Activated CD4-positive, alpha-beta T cell treated with anti-CD3 and anti-CD28 coated beads, Interleukin-2, amount 10 ng/mL, durations not matched to agents 7 days and 5 days (primary cell): ENCODE measurements at regions not wholly inside any gene's neighbourhood (a gene's known extent, or its start where the extent isn't known, plus 50 kb on each side); places are given as distances from the start of the nearest gene placed in this dataset.

Experiments
- CTCF ChIA-PET: fragments of 350-600 bp; sonication (Branson Sonifier 250); formaldehyde crosslinking; loops from one replicate; lab custom pipeline; 2021; ENCODE audit warnings: antibody characterized with exemption; lab: Charles Lee
- POLR2A ChIA-PET: fragments of 350-600 bp; sonication (Branson Sonifier 250); formaldehyde crosslinking; loops from one replicate; lab custom pipeline; 2021; ENCODE audit warnings: antibody characterized with exemption; lab: Charles Lee
- DNase-seq: peaks from one replicate; pipeline ENCODE4 v3.0.0-alpha.2; 2020
- H3K27ac Mint-ChIP-seq: one replicate; pipeline ENCODE4 v1.8.0; 2021; ENCODE audit warnings: mild to moderate bottlenecking, moderate library complexity, mixed read lengths
- H3K27me3 Mint-ChIP-seq: one replicate; pipeline ENCODE4 v1.8.0; 2021; ENCODE audit warnings: mixed read lengths
- H3K36me3 Mint-ChIP-seq: one replicate; pipeline ENCODE4 v1.8.0; 2021; ENCODE audit warnings: low read depth, mixed read lengths
- H3K4me1 Mint-ChIP-seq: one replicate; pipeline ENCODE4 v1.8.0; 2021; ENCODE audit warnings: mixed read lengths
- H3K4me3 Mint-ChIP-seq: one replicate; pipeline ENCODE4 v1.8.0; 2021; ENCODE audit warnings: mild to moderate bottlenecking, moderate library complexity, mixed read lengths
- H3K9me3 Mint-ChIP-seq: one replicate; pipeline ENCODE4 v1.8.0; 2021; ENCODE audit warnings: mixed read lengths

DNA sequence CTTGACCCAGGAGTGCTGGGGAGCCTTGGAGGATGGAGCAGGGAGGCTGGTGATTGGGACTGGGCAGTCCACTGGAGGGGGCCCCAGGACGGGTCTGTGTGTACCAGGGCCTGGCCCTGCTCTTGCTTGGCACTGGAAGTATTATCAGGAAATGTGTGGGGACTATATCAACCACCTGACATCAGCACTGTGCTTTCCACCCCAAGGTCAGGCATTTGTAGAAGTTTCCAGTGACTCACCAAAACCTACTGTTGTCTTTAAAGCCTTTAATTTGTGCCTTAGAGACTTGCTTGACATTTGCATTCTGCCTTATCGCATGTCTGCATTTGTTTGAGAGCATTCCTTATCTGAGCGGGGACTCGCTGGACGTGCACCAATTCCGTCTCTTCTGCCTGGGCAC is 323.1 kb downstream of the FOXL1 start:
- Mint-ChIP-seq H3K9me3 (no peaks in the 10 kb centered on the region), H3K4me3 (no peak overlapping the region), H3K36me3 (no peaks in the 10 kb centered on the region), H3K27ac (no peak overlapping the region), H3K27me3 (peaks cover 2% of the 10 kb centered on the region), H3K4me1 (no peaks in the 10 kb centered on the region)
- ChIA-PET POLR2A (no interaction called here), CTCF (no interaction called here)
- no peak for DNase-seq

GRCh38 chr16:86902656-86903001 is 324.3 kb downstream of the FOXL1 start:
- CTCF ChIA-PET: no interaction called here
- Mint-ChIP-seq H3K4me1 (no peaks in the 10 kb centered on the region), H3K36me3 (no peaks in the 10 kb centered on the region)

DNA sequence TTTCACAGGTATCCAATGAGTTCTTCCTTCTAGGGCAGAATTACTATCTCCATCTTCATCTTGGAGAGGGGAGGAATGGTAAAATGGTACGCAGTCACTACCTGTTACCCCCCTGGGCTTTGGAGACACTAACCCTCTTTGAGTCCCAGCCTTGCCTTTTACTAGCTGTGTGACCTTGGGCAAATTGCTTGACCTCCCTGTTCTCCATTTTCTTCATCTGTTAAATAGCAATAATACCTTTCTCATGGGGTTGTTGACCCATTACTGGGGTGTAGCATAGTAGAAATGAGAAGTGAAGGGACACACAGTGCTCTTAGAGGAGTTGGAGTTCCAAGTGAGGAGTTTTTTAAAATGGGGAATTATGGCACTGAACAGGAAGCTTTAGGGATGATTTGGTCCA is 324.7 kb downstream of the FOXL1 start:
- Mint-ChIP-seq H3K9me3 (no peaks in the 10 kb centered on the region), H3K4me3 (no peak overlapping the region), H3K27me3 (no peaks in the 10 kb centered on the region), H3K4me1 (no peaks in the 10 kb centered on the region), H3K27ac (no peak overlapping the region), H3K36me3 (no peaks in the 10 kb centered on the region)
- DNase-seq: no peak
- CTCF ChIA-PET: no interaction called here
- POLR2A ChIA-PET: no interaction called here

More at GRCh38 chr16:86902656-86903001, 324.3 kb downstream of the FOXL1 start:
- Mint-ChIP-seq H3K27me3 (peaks cover 2% of the 10 kb centered on the region), H3K9me3 (no peaks in the 10 kb centered on the region), H3K27ac (no peak overlapping the region), H3K4me3 (no peak overlapping the region)
- POLR2A ChIA-PET: no interaction called here
- no peak for DNase-seq

- Mint-ChIP-seq H3K9me3 (no peaks in the 10 kb centered on the region), H3K4me3 (no peak overlapping the region), H3K27ac (no peak overlapping the region), H3K27me3 (no peaks in the 10 kb centered on the region), H3K4me1 (no peaks in the 10 kb centered on the region), H3K36me3 (no peaks in the 10 kb centered on the region)
- DNase-seq: no peak
- ChIA-PET POLR2A (no interaction called here), CTCF (no interaction called here)
Measured at GRCh38 chr16:86905302-86905701, 327.0 kb downstream of the FOXL1 start.

- H3K27me3 Mint-ChIP-seq: no peaks in the 10 kb centered on the region
- DNase-seq: no peak
- H3K4me1 Mint-ChIP-seq: no peaks in the 10 kb centered on the region
- POLR2A ChIA-PET: no interaction called here
- H3K9me3 Mint-ChIP-seq: no peaks in the 10 kb centered on the region
- CTCF ChIA-PET: no interaction called here
- no peaks in the 10 kb centered on the region for H3K36me3 Mint-ChIP-seq
- H3K27ac Mint-ChIP-seq: no peak overlapping the region
- no peak overlapping the region for H3K4me3 Mint-ChIP-seq
Measured at GRCh38 chr16:86906623-86907022, 328.3 kb downstream of the FOXL1 start.

GRCh38 chr16:86909359-86910160 is 331.2 kb downstream of the FOXL1 start:
- CTCF ChIA-PET: no interaction called here
- Mint-ChIP-seq H3K27me3 (no peaks in the 10 kb centered on the region), H3K36me3 (no peaks in the 10 kb centered on the region), H3K4me3 (no peak overlapping the region), H3K4me1 (no peaks in the 10 kb centered on the region), H3K27ac (no peak overlapping the region), H3K9me3 (no peaks in the 10 kb centered on the region)
- POLR2A ChIA-PET: no interaction called here
- no peak for DNase-seq

DNA sequence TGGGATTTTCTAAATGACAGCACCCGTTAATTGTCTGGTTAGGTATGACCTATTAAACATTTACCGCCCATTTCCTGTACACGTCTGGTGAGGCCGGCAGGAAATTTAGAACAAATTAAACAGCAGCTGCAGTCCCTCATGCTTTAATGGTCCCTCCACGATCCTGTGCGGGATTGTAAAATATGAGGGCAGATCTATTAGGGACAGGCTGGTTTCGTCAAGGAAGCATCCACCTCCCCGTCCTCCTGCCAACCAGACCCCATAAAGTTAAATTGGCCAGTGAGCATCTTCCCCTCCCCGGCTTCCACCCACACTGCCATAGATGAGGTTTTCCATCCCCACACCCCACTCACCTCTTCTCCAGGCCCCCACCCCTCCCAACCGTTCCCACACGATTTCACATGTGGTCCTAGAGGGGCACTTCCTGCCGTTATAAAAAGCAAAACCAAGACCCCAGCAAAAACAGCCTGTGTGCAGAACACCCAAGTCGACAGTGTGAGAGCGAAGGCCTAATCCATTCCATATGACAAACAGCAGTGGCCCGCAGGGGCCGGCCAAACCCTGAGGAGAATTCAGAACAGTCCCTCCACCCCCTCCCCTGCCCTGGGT is 331.9 kb downstream of the FOXL1 start:
- ChIA-PET POLR2A (no interaction called here), CTCF (no interaction called here)
- Mint-ChIP-seq H3K4me3 (no peak overlapping the region), H3K9me3 (no peaks in the 10 kb centered on the region), H3K36me3 (no peaks in the 10 kb centered on the region), H3K27me3 (no peaks in the 10 kb centered on the region), H3K27ac (no peak overlapping the region), H3K4me1 (no peaks in the 10 kb centered on the region)
- DNase-seq: no peak

GRCh38 chr16:86911437-86911958 is 333.1 kb downstream of the FOXL1 start:
- H3K4me1 Mint-ChIP-seq: no peaks in the 10 kb centered on the region
- H3K27me3 Mint-ChIP-seq: no peaks in the 10 kb centered on the region
- H3K9me3 Mint-ChIP-seq: no peaks in the 10 kb centered on the region
- no peak overlapping the region for H3K4me3 Mint-ChIP-seq
- H3K27ac Mint-ChIP-seq: no peak overlapping the region
- H3K36me3 Mint-ChIP-seq: no peaks in the 10 kb centered on the region
- CTCF ChIA-PET: no interaction called here
- no peak for DNase-seq
- POLR2A ChIA-PET: no interaction called here

- CTCF ChIA-PET: no interaction called here
Measured at GRCh38 chr16:86913886-86914285, 335.5 kb downstream of the FOXL1 start.

DNA sequence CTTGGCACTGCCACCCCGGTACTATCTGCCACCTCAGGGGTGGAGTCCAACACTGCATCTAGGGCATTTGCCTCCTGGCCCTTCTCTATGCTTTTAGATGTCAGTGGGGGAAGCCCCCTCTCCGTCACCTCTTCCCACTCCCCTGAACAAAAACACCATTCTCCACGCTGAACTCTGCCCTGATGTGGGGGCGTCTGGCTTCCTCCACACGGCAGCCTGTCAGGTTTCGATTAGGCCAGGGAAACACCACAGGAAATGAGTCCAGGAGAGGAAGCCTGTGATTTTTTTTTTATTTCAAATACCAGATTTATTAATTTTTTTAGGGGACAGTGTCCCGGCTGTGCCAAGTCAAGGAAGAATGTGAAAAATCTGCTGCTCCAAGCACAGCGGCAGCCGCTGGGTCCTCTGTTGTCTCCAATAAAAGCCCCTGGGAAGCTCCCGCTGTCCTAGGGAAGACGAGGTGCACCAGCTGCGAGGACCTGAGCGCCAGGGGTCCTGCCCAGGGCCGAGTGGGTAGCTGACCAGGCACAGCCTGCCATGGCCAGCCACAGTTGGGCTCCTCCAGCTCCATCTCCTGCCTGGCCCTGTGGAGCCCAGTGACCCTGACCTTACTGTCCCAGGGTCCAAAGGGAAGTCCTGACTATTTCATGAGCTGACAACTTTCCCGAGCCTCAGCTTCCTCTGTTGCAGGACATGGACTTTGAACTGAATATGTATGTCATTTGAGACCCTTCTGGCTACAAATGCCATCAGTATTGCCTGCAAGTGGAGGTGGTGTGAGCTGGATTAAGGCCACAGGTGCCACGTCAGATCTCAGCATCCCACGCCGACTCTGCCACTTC is 336.7 kb downstream of the FOXL1 start:
- no peaks in the 10 kb centered on the region for H3K27me3 Mint-ChIP-seq
- POLR2A ChIA-PET: no interaction called here
- H3K36me3 Mint-ChIP-seq: no peaks in the 10 kb centered on the region
- no peak overlapping the region for H3K4me3 Mint-ChIP-seq
- H3K4me1 Mint-ChIP-seq: no peaks in the 10 kb centered on the region
- CTCF ChIA-PET: interaction anchor here (1.0 kb wide), 1 partner anchor 24 kb away, joined by 3 read pairs; no protein-coding TSS in a partner anchor
- no peak for DNase-seq
- no peaks in the 10 kb centered on the region for H3K9me3 Mint-ChIP-seq
- H3K27ac Mint-ChIP-seq: no peak overlapping the region

More at GRCh38 chr16:86913886-86914285, 335.5 kb downstream of the FOXL1 start:
- POLR2A ChIA-PET: no interaction called here
- no peaks in the 10 kb centered on the region for H3K27me3 Mint-ChIP-seq
- H3K4me1 Mint-ChIP-seq: no peaks in the 10 kb centered on the region
- no peaks in the 10 kb centered on the region for H3K36me3 Mint-ChIP-seq
- H3K27ac Mint-ChIP-seq: no peak overlapping the region
- H3K9me3 Mint-ChIP-seq: no peaks in the 10 kb centered on the region
- no peak overlapping the region for H3K4me3 Mint-ChIP-seq
- no peak for DNase-seq

DNA sequence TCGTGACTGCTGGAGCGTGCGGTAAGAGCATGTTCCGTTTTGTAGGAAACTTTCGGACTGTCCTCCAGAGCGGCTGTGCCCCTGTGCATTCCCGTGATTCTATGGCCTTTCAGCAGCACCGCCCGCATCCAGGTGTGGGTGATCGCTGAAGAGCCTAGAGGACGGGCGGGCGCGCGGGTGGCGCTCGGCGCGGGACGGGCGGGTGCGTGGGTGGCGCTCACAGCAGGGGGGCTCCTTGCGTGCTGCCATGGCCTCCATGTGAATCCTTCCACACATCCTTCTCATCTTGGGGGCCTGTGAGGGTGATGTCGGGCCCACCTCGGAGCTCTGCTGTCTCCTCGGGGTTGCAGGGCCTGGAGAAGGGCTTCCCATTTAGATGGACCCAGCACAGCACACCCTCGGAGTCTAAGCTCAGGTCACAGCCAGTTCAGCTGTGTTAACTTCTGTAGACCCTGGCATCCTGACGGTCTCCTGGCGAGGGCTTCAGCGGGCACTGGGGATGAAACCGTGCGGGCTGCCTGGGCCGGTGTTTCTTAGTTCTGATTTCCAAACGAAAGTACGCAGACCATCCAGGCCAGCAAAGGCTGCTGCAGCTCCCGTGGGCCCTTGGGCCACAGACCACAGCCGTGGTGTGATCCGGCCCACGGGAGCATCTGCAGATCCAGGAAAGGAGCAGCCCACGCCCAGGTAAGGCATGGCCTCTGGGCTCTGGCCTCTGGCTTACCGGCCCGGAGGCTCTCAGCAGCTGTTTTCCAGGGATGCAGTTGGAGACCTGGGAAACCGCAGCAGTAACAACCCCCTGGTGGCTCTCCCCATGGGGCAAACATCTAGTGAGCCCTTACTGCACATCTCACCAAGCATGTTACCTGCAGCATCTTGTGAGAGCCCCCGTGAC is 339.4 kb downstream of the FOXL1 start:
- no peaks in the 10 kb centered on the region for H3K4me1 Mint-ChIP-seq
- no peak overlapping the region for H3K27ac Mint-ChIP-seq
- H3K4me3 Mint-ChIP-seq: no peak overlapping the region
- DNase-seq: no peak
- no peaks in the 10 kb centered on the region for H3K36me3 Mint-ChIP-seq
- ChIA-PET CTCF (no interaction called here), POLR2A (no interaction called here)
- H3K27me3 Mint-ChIP-seq: no peaks in the 10 kb centered on the region
- no peaks in the 10 kb centered on the region for H3K9me3 Mint-ChIP-seq

DNA sequence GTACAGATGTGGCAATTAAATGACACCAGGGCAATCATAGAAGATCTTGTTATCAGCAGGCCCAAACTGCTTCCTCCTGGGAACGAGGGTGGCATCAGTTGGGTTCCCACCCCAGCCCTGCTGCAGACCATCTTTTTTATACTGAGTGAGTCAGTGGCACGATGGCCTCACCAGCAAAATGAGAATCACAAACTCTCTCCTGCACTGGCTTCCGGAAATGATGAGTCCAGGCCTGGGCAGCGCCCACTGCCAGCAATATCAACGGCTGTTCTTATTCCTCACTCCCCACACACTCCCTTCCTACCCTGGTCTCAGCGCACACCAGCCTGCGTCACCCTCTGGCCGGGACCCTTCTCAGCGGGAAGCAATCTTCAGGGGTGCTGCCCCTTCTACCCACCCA is 340.3 kb downstream of the FOXL1 start:
- CTCF ChIA-PET: no interaction called here
- Mint-ChIP-seq H3K4me3 (no peak overlapping the region), H3K36me3 (no peaks in the 10 kb centered on the region), H3K27me3 (peaks cover 3% of the 10 kb centered on the region), H3K27ac (no peak overlapping the region), H3K9me3 (no peaks in the 10 kb centered on the region), H3K4me1 (no peaks in the 10 kb centered on the region)
- no peak for DNase-seq
- POLR2A ChIA-PET: no interaction called here
